Spleen (tissue), 7 donors: ENCODE measurements at regions not wholly inside any gene's neighbourhood (a gene's known extent, or its start where the extent isn't known, plus 50 kb on each side); places are given as distances from the start of the nearest gene placed in this dataset.

ENCODE experiments used
- CTCF ChIP-seq, 11 experiments: fragments of 200-600 bp in 7 of 11; fragments of 450-650 bp in 4 of 11; sonication (generic) in 4 of 11; IDR thresholded peaks in 8 of 11; conservative IDR thresholded peaks in 3 of 11; 1 replicate in 7 of 11; 2 replicates in 4 of 11; pipeline versions ENCODE4 v1.4.0 to v1.8.0; 2016 to 2021; ENCODE audit warnings: antibody characterized with exemption in 11 of 11, inconsistent platforms in 4 of 11, mild to moderate bottlenecking in 1 of 11
- POLR2AphosphoS5 ChIP-seq, 3 donors: sonication (generic); formaldehyde crosslinking; IDR thresholded peaks; one replicate each; pipeline ENCODE4 v1.5.1; 2017; ENCODE audit warnings: antibody characterized with exemption in 3 of 3
- donor health status: DM: no; HTN: no; CAD: no; lungs with moderate emphysema.
- donor health status: DM: no; HTN: no; CAD: no.
- donor health status: DM: no; HTN: no; CAD: no.

GRCh38 chr2:11962707-11963328 is 216.4 kb downstream of the LPIN1 start:
- TF ChIP-seq CTCF (IDR thresholded peaks at IDR 0.05 in 8 of 11, conservative IDR thresholded peaks at IDR 0.05 in 3 of 11): no peak
- no peak for TF ChIP-seq POLR2AphosphoS5 (IDR thresholded peaks at IDR 0.05)
